Stimulated activated CD8-positive, alpha-beta memory T cell treated with anti-CD3 and anti-CD28 coated beads, Interleukin-7, amount 100 ng/mL, for 4 hours (primary cell): ENCODE measurements at regions not wholly inside any gene's neighbourhood (a gene's known extent, or its start where the extent isn't known, plus 50 kb on each side); places are given as distances from the start of the nearest gene placed in this dataset.
"Not testable (repeated sequence)": the region's sequence is repeated elsewhere in the genome, so short reads cannot be mapped to it uniquely, and the experiment has no call there.

Experiments used
- DNase-seq, 2 donors: peaks; one replicate each; pipeline ENCODE4 v3.0.0-alpha.2; 2020; ENCODE audit warnings: low read depth in 2 of 2

DNA sequence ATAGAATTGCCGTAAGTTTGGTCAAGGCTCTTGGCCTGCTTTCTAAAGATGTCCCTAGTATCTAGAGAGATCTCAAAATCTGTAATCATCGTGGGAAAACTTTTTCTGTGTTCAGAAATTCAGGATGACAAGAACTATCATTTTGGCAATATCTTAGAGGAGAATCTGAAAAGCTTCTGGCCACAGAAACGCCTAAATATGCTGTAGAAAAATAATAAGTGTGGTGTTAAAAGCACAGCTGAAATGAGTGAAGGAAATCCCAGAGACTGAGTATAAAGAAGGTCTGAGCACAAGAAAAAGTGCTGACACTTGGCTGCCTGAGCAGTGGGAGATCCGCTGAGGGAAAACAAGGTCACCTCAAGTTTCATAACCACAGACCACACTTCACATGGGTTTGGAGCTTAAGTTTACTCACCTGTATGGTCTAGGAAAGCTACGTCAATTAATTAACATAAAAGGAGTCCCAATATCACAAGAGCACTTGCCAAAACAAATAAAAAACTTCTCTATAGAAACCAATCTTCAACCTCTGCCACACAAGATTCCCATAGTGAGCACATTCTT lies 235.2 kb upstream of the IRF2BP2 start:
- peak in 1 of 2 donors; percentile 25 for DNase-seq

DNA sequence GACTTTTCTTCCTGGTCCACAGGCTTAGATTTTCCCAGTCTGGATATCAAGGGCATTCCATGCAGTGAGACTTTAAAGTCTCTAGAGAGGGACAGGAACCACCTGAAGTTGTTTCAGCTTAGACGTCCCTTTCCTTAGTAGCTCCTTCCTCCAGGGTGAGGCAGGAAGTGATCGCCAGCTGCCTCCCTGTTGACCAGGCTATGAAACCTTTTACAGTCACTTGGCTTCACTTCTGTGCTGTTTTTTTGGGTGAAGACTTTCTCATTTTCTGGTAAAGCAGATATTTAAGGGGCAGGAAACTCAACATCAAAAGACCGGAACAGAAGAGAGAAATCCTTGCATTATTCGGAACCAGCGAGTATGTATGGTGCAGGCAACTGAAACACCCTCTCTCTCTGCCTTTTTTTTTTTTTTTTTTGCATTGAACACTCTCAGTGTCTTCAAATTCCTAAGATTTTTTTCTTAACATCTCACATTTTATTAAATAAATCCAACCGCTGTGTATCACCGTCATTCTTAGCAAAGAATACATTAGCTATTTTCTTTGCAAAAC lies 234.6 kb upstream of the IRF2BP2 start:
- no peak for DNase-seq

DNA sequence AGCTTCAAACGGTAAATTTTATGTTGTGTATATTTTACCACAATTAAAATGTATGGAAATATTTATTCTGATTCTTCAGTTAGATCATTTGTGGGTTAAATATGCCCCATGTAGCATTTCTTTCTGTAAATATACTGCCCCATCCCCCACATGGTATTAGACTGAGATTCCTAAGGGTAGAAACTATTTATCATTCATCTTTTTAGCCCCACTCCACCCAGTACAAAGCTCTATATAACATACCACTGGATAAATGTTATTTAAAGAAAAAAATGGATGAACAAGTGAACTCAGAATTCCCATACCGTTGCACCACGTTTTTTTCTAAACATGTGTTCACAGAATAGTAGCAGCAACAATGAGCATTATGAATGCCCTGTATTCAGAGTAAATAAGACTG lies 234.0 kb upstream of the IRF2BP2 start:
- DNase-seq: no peak

DNA sequence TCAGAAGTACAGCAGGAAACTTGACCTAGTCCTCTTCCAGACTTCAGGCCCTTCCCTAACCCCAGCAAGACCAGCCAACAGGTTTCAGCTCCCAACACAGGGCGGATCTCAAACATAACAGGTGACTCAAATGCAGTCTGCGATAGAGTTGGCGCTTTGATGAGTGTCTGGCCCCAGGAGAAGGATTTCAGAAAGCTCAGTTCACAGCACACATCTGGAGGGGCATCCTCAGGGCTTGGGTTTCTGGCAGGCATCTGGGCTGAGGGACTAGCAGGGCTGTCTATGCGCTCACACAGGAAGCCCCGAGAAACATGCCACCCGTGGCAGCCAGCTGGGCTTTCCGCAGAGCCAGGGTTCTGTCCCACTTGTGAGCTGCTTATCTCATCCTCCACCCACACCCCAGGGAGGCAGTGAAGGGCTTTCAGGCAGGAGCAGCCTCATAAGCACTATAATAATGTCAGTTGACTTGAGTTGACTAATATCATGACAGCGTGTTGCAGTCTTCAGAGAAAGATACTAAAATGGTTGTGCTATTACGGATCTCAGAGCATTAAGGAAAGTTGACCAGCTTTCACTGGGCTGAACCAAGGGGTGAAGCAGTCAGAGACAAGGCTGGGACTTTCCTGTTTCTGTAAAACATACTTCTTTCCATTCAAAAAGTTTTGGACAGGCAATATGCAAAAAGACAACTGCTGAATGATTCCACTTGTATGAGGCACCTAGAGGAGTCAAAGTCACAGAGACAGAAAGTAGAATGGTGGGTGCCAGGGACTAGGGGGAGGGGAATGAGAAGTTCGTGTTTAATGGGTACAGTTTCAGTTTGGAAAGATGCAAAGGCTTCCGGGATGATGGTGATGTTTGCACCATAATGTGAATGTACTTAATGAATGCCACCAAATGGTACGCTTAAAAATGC lies 233.0 kb upstream of the IRF2BP2 start:
- DNase-seq: peak; percentile 51 to 66

DNA sequence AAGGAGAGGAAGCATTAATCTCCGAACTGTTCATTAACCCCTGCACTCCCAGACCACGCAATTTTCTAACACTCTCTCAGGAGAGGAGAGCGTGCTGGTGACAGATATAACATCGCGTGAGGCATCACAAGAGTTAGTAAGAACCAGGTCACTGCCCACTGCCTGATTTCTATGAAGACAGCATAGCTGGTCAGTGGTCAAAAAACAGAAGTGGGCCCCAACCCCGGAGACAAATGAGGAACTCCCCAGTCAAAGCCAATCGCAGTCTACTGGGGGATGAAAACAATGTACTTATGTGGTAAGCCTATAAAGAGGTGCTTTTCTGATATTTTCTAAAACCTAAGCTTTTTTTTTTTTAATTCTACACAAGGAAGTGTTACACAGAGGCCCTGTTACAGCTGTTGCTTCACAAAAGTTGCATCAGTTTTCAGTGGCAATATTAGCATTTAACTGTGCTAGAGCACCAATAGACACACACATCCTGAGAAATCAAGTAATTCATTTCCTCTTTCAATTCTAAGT lies 231.8 kb upstream of the IRF2BP2 start:
- DNase-seq: no peak

DNA sequence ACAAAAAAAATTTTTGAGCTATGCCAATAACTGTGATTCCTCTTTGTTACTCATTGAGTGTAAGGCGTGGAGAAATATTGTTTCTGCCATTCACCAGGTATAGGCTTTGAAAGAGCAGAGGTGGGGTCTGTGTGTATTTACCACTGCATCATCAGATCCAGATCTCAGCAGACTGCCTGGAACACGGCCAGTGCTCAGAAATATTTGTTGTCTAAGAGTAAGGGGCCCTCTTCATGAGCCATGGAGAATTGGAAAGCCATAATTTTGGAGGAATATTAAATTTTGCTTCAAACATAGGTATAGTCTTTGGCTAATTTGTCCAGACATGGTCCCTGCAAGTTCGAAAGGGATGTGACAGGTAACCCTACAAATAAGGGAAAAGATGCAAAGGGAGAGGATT lies 231.3 kb upstream of the IRF2BP2 start:
- DNase-seq: no peak

DNA sequence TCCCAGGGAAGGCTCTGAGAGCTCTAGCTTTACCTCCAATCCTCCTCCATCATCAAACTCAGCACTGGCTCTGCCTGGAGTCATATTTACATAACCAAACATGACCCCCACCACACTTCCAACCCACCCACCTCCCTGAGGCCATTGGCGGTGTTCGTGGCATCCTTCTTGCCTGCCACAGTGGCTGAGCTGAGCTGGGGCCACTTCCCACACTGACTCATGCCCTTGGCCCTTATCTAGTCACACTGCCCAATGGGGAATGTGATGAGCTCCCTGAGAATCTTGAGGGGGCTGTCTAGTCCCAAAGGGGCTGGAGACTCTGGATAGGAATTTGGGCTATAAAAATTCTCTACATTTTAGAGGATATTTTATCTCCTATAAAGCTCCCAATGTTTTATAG lies 230.9 kb upstream of the IRF2BP2 start:
- DNase-seq: no peak

DNA sequence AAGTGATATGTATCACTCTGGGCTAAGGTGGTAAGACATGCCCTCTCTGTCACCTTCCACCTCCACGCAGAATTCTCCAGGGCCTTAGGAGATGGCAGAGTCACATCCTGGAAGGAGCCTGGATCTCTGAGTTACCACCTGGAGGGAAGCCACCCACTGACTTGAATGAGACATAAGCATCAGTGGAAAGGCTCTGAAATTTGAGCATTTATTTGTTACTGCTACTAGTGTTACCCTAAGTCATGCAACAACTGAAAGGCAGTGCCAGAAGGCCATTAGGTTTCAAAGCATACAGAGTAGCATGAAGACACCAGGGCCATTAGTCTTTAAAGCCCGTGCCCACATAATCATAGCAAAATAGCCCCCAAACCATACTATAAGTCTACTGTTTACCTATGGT lies 230.3 kb upstream of the IRF2BP2 start:
- no peak for DNase-seq

DNA sequence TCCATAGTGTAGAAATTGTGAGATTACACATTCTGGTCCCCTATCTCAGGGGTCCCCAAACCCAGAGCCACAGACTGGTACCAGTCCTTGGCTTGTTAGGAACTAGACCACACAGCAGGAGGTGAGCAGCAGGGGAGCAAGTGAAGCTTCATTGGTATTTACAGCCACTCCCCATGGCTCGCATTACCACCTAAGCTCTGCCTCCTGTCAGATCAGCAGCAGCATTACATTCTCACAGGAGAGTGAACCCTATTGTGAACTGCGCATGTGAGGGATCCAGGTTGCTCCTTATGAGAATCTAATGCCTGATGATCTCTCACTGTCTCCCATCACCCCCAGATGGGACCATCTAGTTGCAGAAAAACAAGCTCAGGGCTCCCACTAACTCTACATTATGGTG lies 229.7 kb upstream of the IRF2BP2 start:
- no peak for DNase-seq

DNA sequence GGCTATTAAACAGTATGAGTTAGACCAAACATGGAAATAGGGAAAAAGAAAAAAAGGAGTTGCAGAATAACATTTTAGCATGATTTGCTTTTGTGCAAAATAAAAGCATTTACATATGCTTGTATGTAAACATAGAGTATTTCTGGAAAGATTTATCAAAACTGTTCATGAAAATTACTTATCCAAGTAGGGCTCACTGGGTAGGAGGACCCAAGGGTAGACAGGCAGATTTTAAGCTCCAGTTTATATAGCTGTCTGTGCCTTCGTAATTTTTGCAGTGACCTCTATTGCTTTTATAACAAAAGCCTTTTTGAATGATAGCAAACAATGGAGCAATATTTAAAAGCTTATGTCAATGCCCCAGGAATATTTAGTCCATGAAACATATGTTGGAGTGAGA lies 228.8 kb upstream of the IRF2BP2 start:
- DNase-seq: no peak

DNA sequence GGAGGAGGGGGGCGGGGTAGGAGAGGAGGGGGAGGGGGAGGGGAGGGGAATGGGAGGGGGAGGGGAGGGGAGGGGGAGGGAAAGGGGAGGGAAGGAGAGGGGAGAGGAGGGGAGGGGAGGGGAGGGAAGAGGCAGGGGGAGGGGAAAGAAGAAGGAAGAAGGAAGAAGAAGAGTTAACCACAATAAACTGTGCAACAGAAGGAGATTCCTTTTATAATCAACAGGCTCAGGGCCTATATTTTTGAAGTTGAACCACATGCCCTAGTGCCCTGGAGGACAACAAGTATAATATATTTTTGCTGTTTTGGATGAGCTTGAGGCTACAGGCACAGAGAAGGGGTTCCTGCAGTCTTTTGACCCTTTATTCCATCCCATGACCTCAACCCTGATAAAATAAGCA lies 228.2 kb upstream of the IRF2BP2 start:
- no peak for DNase-seq

DNA sequence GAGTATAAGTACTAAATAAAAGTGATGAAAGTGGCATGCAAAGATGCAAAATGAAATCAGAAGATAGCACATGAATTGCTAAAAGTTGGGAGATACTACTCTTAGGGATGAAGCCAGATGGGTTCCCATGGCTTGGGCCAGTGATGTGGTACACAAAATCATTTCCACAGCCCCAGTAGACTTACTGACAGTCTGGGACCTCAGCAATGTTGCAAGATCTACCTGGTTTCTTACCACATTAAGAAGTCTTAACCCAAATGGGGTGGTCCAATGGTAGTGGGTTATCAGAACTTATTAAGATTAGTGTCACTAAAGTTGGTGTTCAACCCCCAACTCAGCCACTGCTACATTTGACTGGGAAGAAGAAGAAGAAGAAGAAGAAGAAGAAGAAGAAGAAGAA lies 227.7 kb upstream of the IRF2BP2 start:
- DNase-seq: no peak

DNA sequence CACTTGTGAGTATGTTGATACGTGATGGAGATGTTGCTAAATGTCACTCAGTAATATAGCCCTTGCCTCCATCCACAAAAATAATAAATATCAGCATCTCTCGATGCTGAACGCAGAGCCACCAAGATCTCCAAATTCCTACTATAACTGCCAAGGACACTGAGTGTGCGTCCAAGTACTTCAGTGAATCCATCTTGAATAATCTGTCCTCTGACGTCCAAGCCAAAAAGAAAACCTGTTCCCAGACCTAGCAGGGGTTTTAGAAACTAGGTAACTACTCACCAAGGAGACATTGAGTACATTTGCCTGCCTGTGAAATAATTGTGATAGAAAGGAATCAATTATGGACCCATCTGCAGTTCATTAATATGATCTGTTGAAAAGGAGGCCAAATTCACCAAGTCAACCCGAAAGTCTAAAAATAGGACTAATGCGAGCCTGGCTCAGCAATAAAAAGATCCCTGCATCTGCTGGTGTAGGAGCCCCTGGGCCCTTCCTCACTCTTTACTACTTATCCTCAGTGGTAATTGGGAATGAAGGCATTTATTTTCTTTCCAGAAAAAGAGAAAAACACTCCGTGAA lies 226.9 kb upstream of the IRF2BP2 start:
- no peak for DNase-seq

DNA sequence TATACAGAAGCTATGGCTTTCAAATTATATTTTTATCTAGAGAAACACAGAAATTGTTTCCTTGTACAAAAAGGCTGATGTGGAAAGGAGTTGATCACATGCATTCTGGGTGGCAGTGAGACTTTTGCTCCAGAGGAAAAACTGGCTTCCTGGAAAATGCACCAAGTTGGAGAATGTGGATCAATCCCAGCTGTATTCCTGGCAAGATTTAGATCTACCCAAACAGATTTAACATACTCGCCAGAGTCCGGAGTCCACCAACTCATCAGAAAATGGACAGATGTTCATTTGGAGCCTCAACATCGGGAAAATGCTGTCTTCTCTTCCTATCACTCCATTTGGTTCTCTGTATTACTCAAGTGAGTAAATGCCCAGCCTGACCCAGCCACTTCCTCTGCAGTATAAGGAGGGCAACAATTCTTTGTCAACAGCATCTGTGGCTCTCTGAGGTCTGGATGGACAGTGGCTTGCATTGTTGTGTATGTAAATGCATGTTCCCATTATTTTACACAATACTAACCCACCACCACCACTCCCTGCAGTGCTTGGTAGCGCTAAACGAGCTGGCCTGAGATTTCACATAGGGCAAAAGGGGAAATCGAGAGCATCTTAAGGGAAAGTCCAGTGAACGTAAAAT lies 226.2 kb upstream of the IRF2BP2 start:
- no peak for DNase-seq

DNA sequence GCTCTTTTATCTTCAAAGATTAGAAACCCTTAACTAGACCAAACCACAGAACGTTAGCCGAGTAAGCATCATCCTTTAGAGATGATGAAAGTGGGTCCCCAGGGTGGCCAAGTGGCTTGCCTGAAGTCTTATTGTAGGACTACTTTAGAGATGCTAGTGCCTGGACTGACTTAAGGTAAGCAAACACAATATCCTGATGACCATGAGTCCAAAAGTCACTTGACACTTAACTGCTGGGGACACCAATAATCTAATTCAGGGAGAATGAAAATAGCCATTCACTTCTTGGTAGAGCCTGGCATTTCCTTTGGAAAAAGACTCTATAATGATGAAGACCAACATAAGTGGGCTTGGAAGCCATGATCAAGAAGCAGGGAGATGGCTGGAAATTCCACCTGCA lies 225.3 kb upstream of the IRF2BP2 start:
- DNase-seq: no peak

DNA sequence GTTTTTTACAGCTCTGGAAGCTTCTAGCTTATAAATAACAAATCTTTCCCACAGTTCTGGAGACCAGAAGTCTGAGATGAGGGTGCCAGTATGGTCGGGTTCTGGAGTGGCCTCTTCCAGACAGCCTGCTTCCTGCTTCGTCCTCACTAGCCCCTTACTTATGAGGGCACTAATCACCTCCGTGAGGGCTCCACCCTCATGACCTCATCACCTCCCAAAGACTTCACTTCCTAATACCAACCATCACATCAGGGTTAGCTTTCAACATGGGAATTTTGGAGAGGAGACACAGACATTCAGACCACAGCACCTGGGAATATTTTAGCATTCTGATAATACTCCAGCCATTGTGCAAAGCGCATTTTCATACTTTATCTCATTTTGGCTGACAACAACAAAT lies 223.7 kb upstream of the IRF2BP2 start:
- DNase-seq: no peak

DNA sequence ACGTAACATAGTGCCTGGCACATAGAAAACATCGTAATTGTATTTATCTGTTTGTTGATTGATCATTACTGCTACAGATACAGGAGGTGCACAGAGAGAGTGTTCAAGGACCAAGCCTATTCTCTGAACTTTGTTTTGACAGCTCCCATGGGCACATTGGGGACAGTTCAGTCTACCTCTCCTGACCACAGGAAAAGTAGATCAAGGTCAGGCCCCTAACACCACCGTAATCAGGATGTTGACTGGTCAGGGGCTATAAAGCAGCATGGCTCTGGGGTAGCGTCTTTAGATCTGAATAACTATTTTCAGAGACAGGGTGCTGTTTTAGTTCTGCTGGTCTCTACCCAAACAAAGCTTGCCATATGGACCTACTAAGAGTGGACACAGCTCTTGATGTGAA lies 223.1 kb upstream of the IRF2BP2 start:
- no peak for DNase-seq

DNA sequence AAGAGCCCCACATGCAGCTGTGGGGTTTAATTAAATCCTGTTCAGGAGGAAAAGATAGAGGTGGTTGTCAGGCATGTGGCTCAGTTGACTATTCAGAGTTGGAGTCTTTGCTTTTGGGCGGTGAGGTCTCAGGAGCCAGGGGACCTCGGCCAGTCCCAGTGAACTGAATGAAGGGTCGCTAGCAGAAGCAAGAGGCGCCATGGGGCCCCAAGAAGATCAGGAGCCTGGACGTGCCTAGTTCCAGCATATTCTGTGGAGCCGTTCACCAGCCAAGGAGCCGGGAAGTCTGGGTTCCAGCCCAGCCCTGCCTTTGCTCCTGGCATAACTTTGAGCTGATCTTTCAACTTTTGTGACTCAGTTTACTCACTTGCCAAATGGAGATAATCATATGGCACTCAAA lies 217.7 kb upstream of the IRF2BP2 start:
- DNase-seq: no peak

DNA sequence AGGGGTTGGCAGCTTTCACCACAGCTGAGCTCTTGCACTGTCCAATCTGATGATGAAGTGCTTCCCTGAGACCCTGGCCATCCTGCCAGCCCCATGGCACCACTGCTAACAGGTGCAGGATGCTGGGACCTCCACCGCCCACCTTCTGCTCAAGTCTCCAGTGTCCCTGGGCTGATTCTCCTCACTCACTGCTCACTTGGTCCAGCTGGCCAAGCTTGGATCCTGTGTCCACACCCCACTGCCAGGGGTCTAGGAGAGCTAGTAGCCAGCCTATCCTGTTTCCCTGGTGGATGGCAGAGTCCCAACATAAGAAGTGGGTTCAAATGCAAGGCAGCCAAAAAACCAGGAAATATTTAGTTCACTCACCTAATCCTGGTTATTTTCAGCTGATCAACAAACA lies 217.2 kb upstream of the IRF2BP2 start:
- no peak for DNase-seq

DNA sequence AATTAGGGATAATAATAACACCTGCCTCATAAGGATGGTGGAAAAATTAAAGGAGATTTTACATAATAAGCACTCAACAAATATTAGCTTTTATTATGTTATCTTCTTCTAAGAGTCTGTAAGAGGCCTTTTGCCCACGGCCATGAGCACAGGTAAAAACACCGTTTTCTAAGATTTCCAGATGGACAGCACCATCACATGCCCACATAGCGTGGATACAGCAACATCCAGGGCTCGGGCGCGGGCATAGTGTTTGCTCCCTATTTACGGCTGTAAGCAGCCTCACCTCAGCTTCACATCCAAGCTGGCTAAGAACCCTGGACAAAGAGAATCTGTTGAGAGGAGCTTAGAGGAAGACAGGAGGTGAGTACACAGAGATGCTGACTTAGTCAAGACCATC lies 216.4 kb upstream of the IRF2BP2 start:
- no peak for DNase-seq

DNA sequence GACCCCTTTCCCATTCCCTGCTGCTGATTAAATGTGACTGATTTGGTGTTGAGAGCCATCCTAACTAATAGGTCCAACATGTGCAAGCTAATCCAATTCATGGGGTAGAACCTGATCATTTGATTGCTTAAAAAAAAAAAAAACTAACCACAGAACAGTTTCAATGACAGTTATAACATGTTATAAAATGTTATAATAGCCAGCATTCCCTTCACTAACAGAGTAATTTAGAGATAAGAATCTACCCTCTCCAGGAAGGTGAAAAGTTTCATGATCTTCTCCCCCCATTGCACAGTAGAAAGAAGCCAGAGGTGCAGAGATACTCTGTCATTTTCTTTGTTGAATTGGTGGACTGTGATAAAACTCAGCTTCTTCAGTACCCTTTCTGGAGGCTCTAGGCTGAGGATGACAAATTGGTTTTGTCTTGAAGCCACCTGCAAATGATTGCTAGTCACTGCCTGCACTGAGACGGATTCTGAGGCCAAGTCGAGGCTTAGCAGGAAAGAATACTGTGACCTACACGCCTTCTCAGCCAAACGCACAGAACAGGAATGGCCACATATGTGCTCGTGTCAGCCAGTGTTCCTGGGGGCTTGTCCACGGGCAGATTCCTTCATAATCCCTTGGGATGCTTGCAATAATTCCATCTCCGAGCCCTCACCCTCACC lies 215.7 kb upstream of the IRF2BP2 start:
- no peak for DNase-seq

DNA sequence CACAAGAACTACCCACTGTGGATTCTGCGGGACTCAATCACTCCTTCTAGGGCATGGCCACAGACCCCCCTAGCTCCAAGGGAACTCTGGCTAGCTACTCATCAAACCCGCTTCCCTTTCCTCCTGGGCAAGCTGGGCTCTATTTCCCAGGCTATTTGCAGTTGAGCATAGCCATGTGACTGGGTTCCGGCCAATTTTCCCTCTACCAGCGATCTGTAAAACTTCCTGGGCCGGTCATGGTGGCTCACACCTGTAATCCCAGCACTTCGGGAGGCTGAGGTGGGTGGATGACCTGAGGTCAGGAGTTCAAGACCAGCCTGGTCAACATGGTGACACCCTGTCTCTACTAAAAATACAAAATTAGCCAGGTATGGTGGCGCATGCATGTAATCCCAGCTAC lies 214.9 kb upstream of the IRF2BP2 start:
- DNase-seq: not testable (repeated sequence)
